Natural killer cell (primary cell): ENCODE measurements at regions not wholly inside any gene's neighbourhood (a gene's known extent, or its start where the extent isn't known, plus 50 kb on each side); places are given as distances from the start of the nearest gene placed in this dataset.
A peak's percentile ranks its signal among the peaks of the same experiment; 100 is the strongest.

Source experiments
- ATAC-seq, 3 donors: fragments of 150-1000 bp in 2 of 3; fragments of 200-7000 bp in 1 of 3; cut with Tn5 transposase; 1 replicate in 1 of 3; 2 replicates in 2 of 3; pipeline ENCODE4 v1.10.0; 2021; ENCODE audit warnings: mild to moderate bottlenecking in 2 of 3, moderate library complexity in 2 of 3
- DNase-seq, 2 donors: peaks; one replicate each; pipeline versions ENCODE4 v3.0.0 to v3.0.0-alpha.2; 2013 to 2021; ENCODE audit warnings: mixed read lengths in 1 of 2
- H3K27ac ChIP-seq: one replicate; pipeline ENCODE4 v1.5.1; 2013; ENCODE audit warnings: mild to moderate bottlenecking, low read length
- H3K27me3 ChIP-seq: one replicate; pipeline ENCODE4 v1.6.1; 2013; ENCODE audit warnings: low read length; ENCODE audit not compliant: control insufficient read depth, insufficient read depth
- H3K36me3 ChIP-seq: one replicate; pipeline ENCODE4 v1.6.1; 2013; ENCODE audit warnings: low read length; ENCODE audit not compliant: control insufficient read depth, insufficient read depth
- H3K4me1 ChIP-seq: one replicate; pipeline ENCODE4 v1.6.1; 2013; ENCODE audit warnings: low read length; ENCODE audit not compliant: control insufficient read depth, insufficient read depth
- H3K4me3 ChIP-seq: one replicate; pipeline ENCODE4 v1.5.1; 2013; ENCODE audit warnings: low read length
- H3K9me3 ChIP-seq: one replicate; pipeline ENCODE4 v1.6.1; 2013; ENCODE audit warnings: low read length; ENCODE audit not compliant: control insufficient read depth, insufficient read depth
- H3K27ac Mint-ChIP-seq, 2 donors: one replicate each; pipeline ENCODE4 v1.8.0; 2022; ENCODE audit warnings: mild to moderate bottlenecking in 2 of 2, mixed read lengths in 2 of 2, moderate library complexity in 1 of 2
- H3K27me3 Mint-ChIP-seq, 2 donors: one replicate each; pipeline ENCODE4 v1.8.0; 2022; ENCODE audit warnings: low read depth in 2 of 2, mixed read lengths in 2 of 2
- H3K36me3 Mint-ChIP-seq: one replicate; pipeline ENCODE4 v1.8.0; 2022; ENCODE audit warnings: mixed read lengths
- H3K4me1 Mint-ChIP-seq, 2 donors: one replicate each; pipeline ENCODE4 v1.8.0; 2022; ENCODE audit warnings: mixed read lengths in 2 of 2
- H3K4me3 Mint-ChIP-seq: one replicate; pipeline ENCODE4 v1.8.0; 2022; ENCODE audit warnings: mild to moderate bottlenecking, moderate library complexity, mixed read lengths
- H3K9me3 Mint-ChIP-seq, 2 donors: one replicate each; pipeline ENCODE4 v1.8.0; 2022; ENCODE audit warnings: mixed read lengths in 2 of 2
- CTCF ChIP-seq: fragments of 200-600 bp; IDR thresholded peaks from one replicate; pipeline ENCODE4 v1.8.0; 2022; ENCODE audit warnings: antibody characterized with exemption
- WGBS: methylation state at CpG from one replicate; pipeline ENCODE4 v1.1.7; 2013; ENCODE audit warnings: missing lambda C conversion rate; ENCODE audit not compliant: insufficient coverage; 5-methylcytosine and 5-hydroxymethylcytosine counted together
- intact Hi-C: fragments of 100-400 bp; cut with micrococcal nuclease; formaldehyde crosslinking; loops from one replicate; pipeline ENCODE4 v1.14.2; 2022

DNA sequence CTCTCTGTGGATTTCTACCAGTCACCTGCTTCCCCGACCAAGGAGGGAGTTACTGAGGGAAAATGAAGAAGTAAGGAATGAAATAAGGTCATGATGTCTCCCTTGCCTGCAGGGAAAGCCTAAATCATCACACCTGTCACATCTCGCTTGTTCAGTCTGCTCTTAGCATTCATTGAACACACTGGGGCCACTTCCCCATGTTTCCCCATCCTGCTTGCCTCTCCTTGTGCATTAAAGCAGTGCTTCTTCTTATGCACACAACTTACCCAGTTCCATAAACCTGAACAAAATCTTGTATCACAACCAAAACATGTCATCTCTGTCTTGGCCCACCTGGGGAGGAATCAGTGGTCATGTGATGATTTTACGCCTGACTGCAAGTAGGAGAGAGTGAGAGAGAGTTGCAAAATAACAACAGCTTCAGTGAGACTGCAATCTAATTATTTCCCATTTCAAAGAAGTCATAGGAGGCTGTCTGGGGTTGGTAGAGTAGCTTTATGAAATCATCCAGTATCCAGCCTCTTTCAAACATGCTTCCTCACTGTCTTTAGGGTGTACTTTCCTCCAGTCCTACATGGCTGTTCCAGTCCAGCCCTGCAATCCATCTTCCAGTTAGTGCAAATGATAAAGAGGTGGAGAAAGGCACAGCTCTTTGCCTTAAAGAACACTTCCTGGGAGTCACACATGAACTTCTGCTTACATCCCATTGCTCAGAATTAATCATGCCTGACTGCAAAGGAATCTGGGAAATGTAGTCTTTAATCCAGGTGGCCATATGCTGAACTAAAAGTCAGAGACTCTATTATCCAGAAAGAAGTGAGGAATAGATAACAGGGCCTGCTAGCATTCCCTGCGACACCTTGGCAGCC is 220.1 kb downstream of the HAUS1 start:
- Mint-ChIP-seq H3K9me3 (no peaks in the 10 kb centered on the region), H3K36me3 (no peaks in the 10 kb centered on the region), H3K27ac (no peak overlapping the region), H3K27me3 (no peaks in the 10 kb centered on the region), H3K4me3 (no peak overlapping the region), H3K4me1 (peaks cover 6 to 8% of the 10 kb centered on the region in 2 donors)
- 97% methylated on average over 3 of the region's 4 CpGs for WGBS
- H3K36me3 ChIP-seq, result no peaks in the 10 kb centered on the region
- H3K27me3 ChIP-seq, result no peaks in the 10 kb centered on the region
- peak in 2 of 3 donors; percentile 45 to 52 for ATAC-seq
- DNase-seq, result peak in 1 of 2 donors; percentile 16
- no peak overlapping the region for H3K27ac ChIP-seq
- intact Hi-C loops, result no loop called here
- H3K9me3 ChIP-seq, result no peaks in the 10 kb centered on the region
- no peaks in the 10 kb centered on the region for H3K4me1 ChIP-seq
- H3K4me3 ChIP-seq, result no peak overlapping the region
- TF ChIP-seq CTCF, result no peak

- Mint-ChIP-seq H3K4me3 (no peak overlapping the region), H3K27me3 (no peaks in the 10 kb centered on the region), H3K36me3 (no peaks in the 10 kb centered on the region), H3K9me3 (no peaks in the 10 kb centered on the region), H3K4me1 (peaks cover 6 to 8% of the 10 kb centered on the region in 2 donors), H3K27ac (no peak overlapping the region)
- intact Hi-C loops, result no loop called here
- Histone ChIP-seq H3K9me3 (no peaks in the 10 kb centered on the region), H3K36me3 (no peaks in the 10 kb centered on the region), H3K4me3 (no peak overlapping the region), H3K4me1 (no peaks in the 10 kb centered on the region), H3K27me3 (no peaks in the 10 kb centered on the region), H3K27ac (no peak overlapping the region)
- no peak for TF ChIP-seq CTCF
- ATAC-seq (no peak), DNase-seq (no peak)
- 94% methylated on average over 12 of the region's 12 CpGs for WGBS
Observed at GRCh38 chr18:46325895-46326294, 221.7 kb downstream of the HAUS1 start.

DNA sequence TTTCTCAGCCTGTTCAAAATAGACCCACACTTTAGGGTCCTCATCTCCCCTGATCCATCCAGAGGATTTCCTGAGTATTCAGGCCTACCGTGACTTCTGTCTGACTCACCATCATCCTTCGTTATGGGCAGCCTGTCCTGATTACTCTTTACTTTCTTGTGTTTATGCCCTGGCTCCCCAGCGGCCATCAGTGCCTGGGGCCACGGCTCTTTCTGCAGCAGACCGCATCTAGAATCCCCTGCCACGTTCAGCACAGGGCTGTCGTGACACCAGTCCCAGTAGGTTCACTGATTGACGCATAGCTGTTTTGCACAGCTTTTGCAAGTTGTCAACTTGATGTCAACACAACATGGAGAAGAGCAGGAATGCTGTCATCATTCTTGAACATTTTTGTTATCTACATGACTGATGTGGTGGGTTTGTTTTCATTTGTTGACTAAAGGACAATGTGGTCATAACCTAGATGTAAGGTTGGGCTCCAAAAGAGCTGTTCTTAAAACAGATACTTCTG is 225.6 kb downstream of the HAUS1 start:
- H3K36me3 ChIP-seq, result no peaks in the 10 kb centered on the region
- ATAC-seq (no peak), DNase-seq (no peak)
- Mint-ChIP-seq H3K9me3 (no peaks in the 10 kb centered on the region), H3K27me3 (no peaks in the 10 kb centered on the region), H3K36me3 (no peaks in the 10 kb centered on the region), H3K4me1 (peaks cover 22% of the 10 kb centered on the region in 2 donors), H3K27ac (no peak overlapping the region), H3K4me3 (no peak overlapping the region)
- H3K4me3 ChIP-seq, result no peak overlapping the region
- H3K9me3 ChIP-seq, result no peaks in the 10 kb centered on the region
- intact Hi-C loops, result loop anchor here (10.0 kb wide), 2 partner anchors 645 to 1595 kb away; no protein-coding TSS in a partner anchor
- H3K27ac ChIP-seq, result no peak overlapping the region
- TF ChIP-seq CTCF, result no peak
- no peaks in the 10 kb centered on the region for H3K27me3 ChIP-seq
- WGBS, result 92% methylated on average over 8 of the region's 8 CpGs
- peaks cover 15% of the 10 kb centered on the region for H3K4me1 ChIP-seq
